ENCODE measurements at regions not wholly inside any gene's neighbourhood (a gene's known extent, or its start where the extent isn't known, plus 50 kb on each side); places are given as distances from the start of the nearest gene placed in this dataset.

DNA sequence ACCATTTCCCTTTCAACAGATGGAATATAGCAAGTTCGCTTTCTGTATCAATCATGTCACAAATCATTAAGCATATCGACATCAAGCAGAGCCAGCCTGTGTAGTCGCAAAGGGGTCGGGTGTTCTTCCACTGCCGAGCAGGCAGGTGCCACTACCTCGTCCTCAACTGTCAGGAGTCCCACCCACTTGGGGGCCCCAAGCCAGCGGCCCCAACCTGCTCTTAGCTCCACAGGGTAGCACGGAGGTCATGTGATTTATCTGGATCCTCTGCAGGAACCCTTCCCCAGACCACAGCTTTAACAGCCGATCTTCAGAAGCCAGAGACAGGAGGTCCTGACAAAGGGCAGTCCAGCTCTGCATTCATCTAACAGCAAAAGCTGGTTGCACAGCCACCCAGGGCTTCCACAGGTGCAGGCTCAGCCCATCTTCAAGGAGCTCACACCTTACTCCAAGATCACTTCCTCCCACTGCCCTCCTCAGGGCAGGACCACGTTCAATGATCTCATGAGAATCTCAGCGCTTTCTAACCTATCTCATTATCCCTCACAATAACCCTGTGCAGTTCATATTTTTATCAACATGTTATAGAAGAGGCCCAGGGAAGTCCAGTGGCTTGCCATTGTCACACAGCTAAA is 110.2 kb downstream of the TRIM29 start:
- TF ChIP-seq TAF1 (IDR thresholded peaks at IDR 0.05; ENCODE audit: borderline replicate concordance, low read depth, low read length), result no peak
- no peak for TF ChIP-seq POLR2A (IDR thresholded peaks at IDR 0.05; ENCODE audit: low read depth, low read length)
- TF ChIP-seq POLR2AphosphoS5 (IDR thresholded peaks at IDR 0.05; ENCODE audit: low read depth, low read length), result no peak
